ENCODE measurements at regions not wholly inside any gene's neighbourhood (a gene's known extent, or its start where the extent isn't known, plus 50 kb on each side); places are given as distances from the start of the nearest gene placed in this dataset.

DNA sequence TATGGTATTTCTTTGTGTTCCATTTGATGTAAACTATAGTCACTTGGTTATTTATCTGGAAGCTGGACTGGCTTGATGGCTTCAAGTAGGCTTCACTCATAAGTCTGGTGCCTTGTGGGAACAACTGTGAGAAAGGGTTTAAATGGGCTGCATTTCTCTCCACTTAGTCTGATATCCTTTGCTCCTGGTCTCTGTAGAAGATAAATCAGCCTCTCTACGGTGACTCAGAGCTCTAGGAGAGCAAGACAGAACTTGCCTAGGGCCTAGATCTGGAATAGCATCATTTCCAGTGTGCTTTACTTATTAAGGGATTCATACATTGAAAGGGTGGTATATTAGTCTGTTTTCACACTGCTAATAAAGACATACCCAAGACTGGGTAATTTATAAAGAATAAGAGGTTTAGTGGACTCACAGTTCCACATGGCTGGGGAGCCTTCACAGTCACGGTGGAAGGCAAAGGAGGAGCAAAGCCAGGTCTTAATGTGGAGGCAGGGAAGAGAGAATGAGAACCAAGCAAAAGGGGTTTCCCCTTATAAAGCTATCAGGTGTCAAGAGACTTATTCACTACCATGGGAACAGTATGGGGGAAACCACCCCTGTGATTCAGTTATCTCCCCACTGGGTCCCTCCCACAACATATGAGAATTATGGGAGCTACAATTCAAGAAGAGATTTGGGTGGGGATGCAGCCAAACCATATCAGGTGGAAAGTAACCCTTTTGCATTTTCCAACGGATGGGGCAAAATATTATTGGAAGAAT lies 1746.4 kb upstream of the PCDH7 start:
- TF ChIP-seq, protein P1, sequence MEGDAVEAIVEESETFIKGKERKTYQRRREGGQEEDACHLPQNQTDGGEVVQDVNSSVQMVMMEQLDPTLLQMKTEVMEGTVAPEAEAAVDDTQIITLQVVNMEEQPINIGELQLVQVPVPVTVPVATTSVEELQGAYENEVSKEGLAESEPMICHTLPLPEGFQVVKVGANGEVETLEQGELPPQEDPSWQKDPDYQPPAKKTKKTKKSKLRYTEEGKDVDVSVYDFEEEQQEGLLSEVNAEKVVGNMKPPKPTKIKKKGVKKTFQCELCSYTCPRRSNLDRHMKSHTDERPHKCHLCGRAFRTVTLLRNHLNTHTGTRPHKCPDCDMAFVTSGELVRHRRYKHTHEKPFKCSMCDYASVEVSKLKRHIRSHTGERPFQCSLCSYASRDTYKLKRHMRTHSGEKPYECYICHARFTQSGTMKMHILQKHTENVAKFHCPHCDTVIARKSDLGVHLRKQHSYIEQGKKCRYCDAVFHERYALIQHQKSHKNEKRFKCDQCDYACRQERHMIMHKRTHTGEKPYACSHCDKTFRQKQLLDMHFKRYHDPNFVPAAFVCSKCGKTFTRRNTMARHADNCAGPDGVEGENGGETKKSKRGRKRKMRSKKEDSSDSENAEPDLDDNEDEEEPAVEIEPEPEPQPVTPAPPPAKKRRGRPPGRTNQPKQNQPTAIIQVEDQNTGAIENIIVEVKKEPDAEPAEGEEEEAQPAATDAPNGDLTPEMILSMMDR (IDR thresholded peaks at IDR 0.05; ENCODE audit: low read depth, low read length, poor library complexity, severe bottlenecking), result no peak
- TF ChIP-seq EZH2phosphoT487 (IDR thresholded peaks at IDR 0.05; ENCODE audit: borderline replicate concordance, low read length), result no peak

Data from DOHH2 (cell line).